A673 (cell line): ENCODE measurements at regions not wholly inside any gene's neighbourhood (a gene's known extent, or its start where the extent isn't known, plus 50 kb on each side); places are given as distances from the start of the nearest gene placed in this dataset.

ENCODE experiments used
- EZH2 ChIP-seq: fragments of 200-600 bp; sonication (generic); IDR thresholded peaks from 2 replicates; pipeline ENCODE4 v1.6.1; 2017; ENCODE audit warnings: borderline replicate concordance, low read depth, mild to moderate bottlenecking, mixed read lengths, antibody characterized with exemption, low read length; ENCODE audit not compliant: poor library complexity, severe bottlenecking
- TF ChIP-seq, protein P1 (sequence below): fragments of 300-800, 200-600 bp; sonication (generic); conservative IDR thresholded peaks from 2 replicates; pipeline ENCODE4 v1.5.1; 2017; ENCODE audit warnings: low read depth, mild to moderate bottlenecking, antibody characterized with exemption, low read length, moderate library complexity, mixed read lengths

GRCh38 chr2:38218995-38219394 lies 143.0 kb upstream of the CYP1B1 start:
- TF ChIP-seq, protein P1, sequence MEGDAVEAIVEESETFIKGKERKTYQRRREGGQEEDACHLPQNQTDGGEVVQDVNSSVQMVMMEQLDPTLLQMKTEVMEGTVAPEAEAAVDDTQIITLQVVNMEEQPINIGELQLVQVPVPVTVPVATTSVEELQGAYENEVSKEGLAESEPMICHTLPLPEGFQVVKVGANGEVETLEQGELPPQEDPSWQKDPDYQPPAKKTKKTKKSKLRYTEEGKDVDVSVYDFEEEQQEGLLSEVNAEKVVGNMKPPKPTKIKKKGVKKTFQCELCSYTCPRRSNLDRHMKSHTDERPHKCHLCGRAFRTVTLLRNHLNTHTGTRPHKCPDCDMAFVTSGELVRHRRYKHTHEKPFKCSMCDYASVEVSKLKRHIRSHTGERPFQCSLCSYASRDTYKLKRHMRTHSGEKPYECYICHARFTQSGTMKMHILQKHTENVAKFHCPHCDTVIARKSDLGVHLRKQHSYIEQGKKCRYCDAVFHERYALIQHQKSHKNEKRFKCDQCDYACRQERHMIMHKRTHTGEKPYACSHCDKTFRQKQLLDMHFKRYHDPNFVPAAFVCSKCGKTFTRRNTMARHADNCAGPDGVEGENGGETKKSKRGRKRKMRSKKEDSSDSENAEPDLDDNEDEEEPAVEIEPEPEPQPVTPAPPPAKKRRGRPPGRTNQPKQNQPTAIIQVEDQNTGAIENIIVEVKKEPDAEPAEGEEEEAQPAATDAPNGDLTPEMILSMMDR = no peak
- no peak for TF ChIP-seq EZH2
